T-helper 9 cell (primary cell): ENCODE measurements at regions not wholly inside any gene's neighbourhood (a gene's known extent, or its start where the extent isn't known, plus 50 kb on each side); places are given as distances from the start of the nearest gene placed in this dataset.
"Not testable (repeated sequence)": the region's sequence is repeated elsewhere in the genome, so short reads cannot be mapped to it uniquely, and the experiment has no call there.

Source experiments
- DNase-seq: peaks from one replicate; pipeline ENCODE4 v3.0.0-alpha.2; 2020

GRCh38 chr6:145266432-145267075 lies 468.8 kb downstream of the EPM2A start:
- DNase-seq, result no peak

- DNase-seq, result no peak
Observed at GRCh38 chr6:145267076-145267867, 468.0 kb downstream of the EPM2A start.

GRCh38 chr6:145270464-145270863 lies 464.9 kb downstream of the EPM2A start:
- no peak for DNase-seq

- no peak for DNase-seq
Observed at GRCh38 chr6:145271040-145271439, 464.3 kb downstream of the EPM2A start.

GRCh38 chr6:145271577-145271976 lies 463.7 kb downstream of the EPM2A start:
- DNase-seq, result no peak

- no peak for DNase-seq
Observed at GRCh38 chr6:145272246-145272645, 463.1 kb downstream of the EPM2A start.

GRCh38 chr6:145273136-145273535 lies 462.2 kb downstream of the EPM2A start:
- no peak for DNase-seq

- no peak for DNase-seq
Observed at GRCh38 chr6:145274083-145274482, 461.2 kb downstream of the EPM2A start.

GRCh38 chr6:145275019-145275418 lies 460.3 kb downstream of the EPM2A start:
- no peak for DNase-seq

GRCh38 chr6:145275787-145276186 lies 459.5 kb downstream of the EPM2A start:
- no peak for DNase-seq

- DNase-seq, result no peak
Observed at GRCh38 chr6:145276756-145277155, 458.6 kb downstream of the EPM2A start.

GRCh38 chr6:145277358-145278086 lies 457.8 kb downstream of the EPM2A start:
- no peak for DNase-seq

- DNase-seq, result no peak
Observed at GRCh38 chr6:145278163-145278807, 457.0 kb downstream of the EPM2A start.

GRCh38 chr6:145279551-145279950 lies 455.8 kb downstream of the EPM2A start:
- no peak for DNase-seq

GRCh38 chr6:145279993-145280392 lies 455.3 kb downstream of the EPM2A start:
- DNase-seq, result no peak

- DNase-seq, result not testable (repeated sequence)
Observed at GRCh38 chr6:145283209-145283608, 452.1 kb downstream of the EPM2A start.

GRCh38 chr6:145283856-145284255 lies 451.5 kb downstream of the EPM2A start:
- DNase-seq, result no peak

- no peak for DNase-seq
Observed at GRCh38 chr6:145286916-145287315, 448.4 kb downstream of the EPM2A start.

- DNase-seq, result no peak
Observed at GRCh38 chr6:145289573-145289972, 445.7 kb downstream of the EPM2A start.

GRCh38 chr6:145290122-145290521 lies 445.2 kb downstream of the EPM2A start:
- no peak for DNase-seq

- no peak for DNase-seq
Observed at GRCh38 chr6:145292066-145292465, 443.3 kb downstream of the EPM2A start.

GRCh38 chr6:145294942-145295341 lies 440.4 kb downstream of the EPM2A start:
- DNase-seq, result no peak

- no peak for DNase-seq
Observed at GRCh38 chr6:145295746-145296145, 439.6 kb downstream of the EPM2A start.
